ENCODE measurements at regions not wholly inside any gene's neighbourhood (a gene's known extent, or its start where the extent isn't known, plus 50 kb on each side); places are given as distances from the start of the nearest gene placed in this dataset.

DNA sequence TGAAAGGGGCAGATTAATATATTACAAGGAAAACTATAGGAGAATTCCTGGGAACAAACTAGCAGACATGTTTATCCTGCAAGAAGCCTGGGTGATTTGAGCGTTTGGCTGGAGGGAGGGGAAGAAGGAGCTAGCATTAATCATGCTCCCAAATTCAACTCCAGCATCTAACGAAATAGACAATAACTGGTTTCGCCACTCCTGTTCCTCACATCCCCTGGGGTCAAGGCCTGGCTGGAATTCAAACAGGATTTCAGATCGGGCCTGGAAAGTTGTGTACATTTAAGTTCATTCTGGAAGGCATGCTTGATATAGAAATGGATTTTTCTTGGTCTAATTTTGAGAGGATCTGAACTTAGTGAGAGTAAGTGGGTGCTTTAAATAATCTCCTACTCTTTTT lies 126.1 kb upstream of the CTAGE1 start:
- no peak overlapping the region for H3K9ac ChIP-seq (ENCODE audit: low read depth, low read length)
- no peaks in the 10 kb centered on the region for H3K27me3 ChIP-seq (ENCODE audit: insufficient read depth, low read length, poor library complexity)
- no peak for ATAC-seq (ENCODE audit: insufficient read depth, low read depth)
- DNase-seq = no peak
- H3K9me3 ChIP-seq (ENCODE audit: insufficient read depth, low read length, severe bottlenecking) = no peaks in the 10 kb centered on the region
- H3K4me2 ChIP-seq (ENCODE audit: insufficient read depth, low read length) = no peak overlapping the region
- TF ChIP-seq EZH2 (IDR thresholded peaks at IDR 0.05; ENCODE audit: borderline replicate concordance, low read depth, low read length, severe bottlenecking) (no peak), CTCF (IDR thresholded peaks at IDR 0.05; ENCODE audit: borderline replicate concordance, extremely low read depth, low read length, poor library complexity, severe bottlenecking) (no peak)
- no peak overlapping the region for H2AFZ ChIP-seq (ENCODE audit: low read depth, low read length)
- no peaks in the 10 kb centered on the region for H3K79me2 ChIP-seq (ENCODE audit: insufficient read depth, low read length)
- no peaks in the 10 kb centered on the region for H4K20me1 ChIP-seq (ENCODE audit: insufficient read depth, low read length)
- H3K4me1 ChIP-seq (ENCODE audit: insufficient read depth, low read length) = no peaks in the 10 kb centered on the region
- no peaks in the 10 kb centered on the region for H3K36me3 ChIP-seq (ENCODE audit: insufficient read depth, low read length)
- H3K4me3 ChIP-seq (ENCODE audit: low read depth in 1 of 2, low read length in 2 of 2) = no peak overlapping the region
- H3K27ac ChIP-seq (ENCODE audit: low read length) = no peak overlapping the region

DNA sequence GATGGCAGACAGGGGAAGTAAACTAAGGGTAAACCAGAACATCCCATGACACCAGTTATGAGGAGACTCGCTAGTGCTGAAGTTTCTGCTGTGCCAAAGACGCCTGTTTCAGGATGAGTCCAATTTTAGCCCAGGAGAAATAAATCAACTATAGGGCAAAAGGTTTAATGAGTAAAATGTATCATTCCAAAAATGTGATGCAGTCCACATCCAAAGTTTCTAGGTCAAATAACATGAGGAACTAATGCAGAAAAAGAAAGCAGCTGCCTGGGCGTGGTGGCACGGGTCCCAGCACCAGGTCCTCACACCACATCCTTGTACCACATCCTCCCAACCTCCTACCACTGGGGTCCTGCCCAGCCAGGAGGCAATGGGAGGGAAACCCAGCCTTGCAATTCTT lies 126.9 kb upstream of the CTAGE1 start:
- H3K4me3 ChIP-seq (ENCODE audit: low read depth in 1 of 2, low read length in 2 of 2) = no peak overlapping the region
- DNase-seq = no peak
- no peak for TF ChIP-seq CTCF (IDR thresholded peaks at IDR 0.05; ENCODE audit: borderline replicate concordance, extremely low read depth, low read length, poor library complexity, severe bottlenecking)
- no peak for TF ChIP-seq EZH2 (IDR thresholded peaks at IDR 0.05; ENCODE audit: borderline replicate concordance, low read depth, low read length, severe bottlenecking)
- H3K4me1 ChIP-seq (ENCODE audit: insufficient read depth, low read length) = no peaks in the 10 kb centered on the region
- H4K20me1 ChIP-seq (ENCODE audit: insufficient read depth, low read length) = no peaks in the 10 kb centered on the region
- no peaks in the 10 kb centered on the region for H3K79me2 ChIP-seq (ENCODE audit: insufficient read depth, low read length)
- no peak overlapping the region for H2AFZ ChIP-seq (ENCODE audit: low read depth, low read length)
- no peaks in the 10 kb centered on the region for H3K27me3 ChIP-seq (ENCODE audit: insufficient read depth, low read length, poor library complexity)
- no peak overlapping the region for H3K4me2 ChIP-seq (ENCODE audit: insufficient read depth, low read length)
- H3K9me3 ChIP-seq (ENCODE audit: insufficient read depth, low read length, severe bottlenecking) = no peaks in the 10 kb centered on the region
- H3K36me3 ChIP-seq (ENCODE audit: insufficient read depth, low read length) = no peaks in the 10 kb centered on the region
- no peak overlapping the region for H3K27ac ChIP-seq (ENCODE audit: low read length)
- H3K9ac ChIP-seq (ENCODE audit: low read depth, low read length) = no peak overlapping the region
- no peak for ATAC-seq (ENCODE audit: insufficient read depth, low read depth)

- DNase-seq (no peak), ATAC-seq (ENCODE audit: insufficient read depth, low read depth) (no peak)
- TF ChIP-seq CTCF (IDR thresholded peaks at IDR 0.05; ENCODE audit: borderline replicate concordance, extremely low read depth, low read length, poor library complexity, severe bottlenecking) (no peak), EZH2 (IDR thresholded peaks at IDR 0.05; ENCODE audit: borderline replicate concordance, low read depth, low read length, severe bottlenecking) (no peak)
- H3K9me3 ChIP-seq (ENCODE audit: insufficient read depth, low read length, severe bottlenecking) = no peaks in the 10 kb centered on the region
- no peak overlapping the region for H2AFZ ChIP-seq (ENCODE audit: low read depth, low read length)
- no peaks in the 10 kb centered on the region for H3K79me2 ChIP-seq (ENCODE audit: insufficient read depth, low read length)
- no peaks in the 10 kb centered on the region for H3K36me3 ChIP-seq (ENCODE audit: insufficient read depth, low read length)
- H4K20me1 ChIP-seq (ENCODE audit: insufficient read depth, low read length) = no peaks in the 10 kb centered on the region
- H3K9ac ChIP-seq (ENCODE audit: low read depth, low read length) = no peak overlapping the region
- H3K27ac ChIP-seq (ENCODE audit: low read length) = no peak overlapping the region
- no peak overlapping the region for H3K4me3 ChIP-seq (ENCODE audit: low read depth in 1 of 2, low read length in 2 of 2)
- no peak overlapping the region for H3K4me2 ChIP-seq (ENCODE audit: insufficient read depth, low read length)
- H3K4me1 ChIP-seq (ENCODE audit: insufficient read depth, low read length) = no peaks in the 10 kb centered on the region
- peaks cover 2% of the 10 kb centered on the region for H3K27me3 ChIP-seq (ENCODE audit: insufficient read depth, low read length, poor library complexity)
Measured at GRCh38 chr18:22545066-22545760, 127.5 kb upstream of the CTAGE1 start.

Measured in DND-41 (cell line).